GM19397 (cell line): ENCODE measurements at regions not wholly inside any gene's neighbourhood (a gene's known extent, or its start where the extent isn't known, plus 50 kb on each side); places are given as distances from the start of the nearest gene placed in this dataset.

Source experiments
- ATAC-seq: cut with Tn5 transposase; IDR thresholded peaks from one replicate; pipeline ENCODE4 v1.9.1; 2021; ENCODE audit warnings: mild to moderate bottlenecking, moderate library complexity; ENCODE audit not compliant: unreplicated experiment

DNA sequence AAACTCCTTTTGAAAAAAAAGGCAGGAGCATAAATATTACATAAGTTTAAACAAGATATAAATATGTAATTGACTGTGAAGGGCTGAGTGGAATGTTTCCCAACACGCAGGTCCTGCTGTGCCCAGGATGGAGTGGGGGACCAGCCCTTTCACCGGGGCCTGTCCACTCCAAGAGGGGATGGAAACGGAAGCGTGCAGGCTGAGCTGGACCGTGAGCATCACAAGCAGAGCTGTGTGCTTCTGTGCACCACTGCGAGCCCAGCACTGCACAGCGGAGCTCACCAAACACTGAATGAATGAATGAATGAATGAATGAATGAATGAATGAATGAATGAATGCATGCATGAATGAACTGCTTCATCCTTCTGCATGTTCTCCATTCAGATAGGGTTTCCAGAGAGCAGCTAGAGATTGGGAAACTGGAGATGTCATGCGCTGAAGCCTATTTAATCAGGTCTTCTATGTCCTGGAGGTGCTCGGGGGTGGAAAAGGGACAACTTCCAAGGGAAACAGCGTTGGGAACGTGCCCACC is 157.7 kb downstream of the ANKRD60 start:
- ATAC-seq = no peak

GRCh38 chr20:58069796-58070663 is 158.4 kb downstream of the ANKRD60 start:
- ATAC-seq = no peak

DNA sequence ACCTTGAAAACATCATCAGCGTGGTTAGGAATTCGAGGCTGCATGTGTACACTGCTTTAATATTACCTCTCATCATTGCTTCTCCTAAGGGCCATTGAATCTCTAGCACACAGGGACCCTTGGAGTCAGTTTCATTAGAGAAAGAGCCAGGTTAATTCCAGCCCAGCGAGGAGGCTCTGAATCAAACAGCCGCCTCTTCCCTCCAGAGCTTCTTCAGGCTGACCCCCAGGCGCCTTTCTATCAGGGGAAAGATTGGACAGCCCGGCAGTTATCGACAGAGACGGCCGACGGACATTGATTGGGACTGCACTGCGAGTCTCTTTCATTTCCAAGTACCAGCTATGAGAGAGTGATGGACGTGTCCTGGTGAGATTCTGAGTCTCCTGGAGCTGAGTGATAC is 159.2 kb downstream of the ANKRD60 start:
- no peak for ATAC-seq

- ATAC-seq = no peak
Measured at GRCh38 chr20:58065508-58066361, 162.7 kb downstream of the ANKRD60 start.

DNA sequence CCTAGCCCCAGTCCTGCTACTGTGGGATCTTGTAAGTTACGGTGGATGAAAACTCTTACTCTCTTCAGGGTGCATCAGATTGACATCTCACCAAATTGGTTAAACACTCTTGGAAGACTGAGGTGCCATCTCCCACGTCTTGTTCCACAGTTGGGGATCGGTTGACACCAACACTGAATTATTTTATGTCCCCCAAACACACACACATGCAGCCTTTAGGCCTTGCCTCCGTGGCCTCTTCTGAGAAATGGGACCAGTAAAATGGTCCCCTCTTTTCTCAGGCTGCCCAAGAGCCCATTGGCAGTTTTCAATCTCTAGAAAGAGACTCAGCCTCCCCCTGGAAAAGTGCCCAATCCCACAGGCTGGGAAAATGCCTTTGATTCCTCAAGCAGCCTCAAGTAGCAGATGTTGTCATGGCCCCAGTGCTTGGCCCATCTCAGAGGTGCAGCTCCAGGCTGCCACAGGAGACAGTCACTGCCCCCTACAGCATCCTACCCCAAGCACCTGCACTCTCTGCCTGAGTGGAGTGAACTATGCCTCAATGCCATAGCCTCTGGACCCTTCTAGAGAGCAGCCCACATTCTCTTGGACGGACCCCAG is 163.9 kb downstream of the ANKRD60 start:
- ATAC-seq = no peak

- ATAC-seq = no peak
Measured at GRCh38 chr20:58059260-58059544, 169.3 kb downstream of the ANKRD60 start.

DNA sequence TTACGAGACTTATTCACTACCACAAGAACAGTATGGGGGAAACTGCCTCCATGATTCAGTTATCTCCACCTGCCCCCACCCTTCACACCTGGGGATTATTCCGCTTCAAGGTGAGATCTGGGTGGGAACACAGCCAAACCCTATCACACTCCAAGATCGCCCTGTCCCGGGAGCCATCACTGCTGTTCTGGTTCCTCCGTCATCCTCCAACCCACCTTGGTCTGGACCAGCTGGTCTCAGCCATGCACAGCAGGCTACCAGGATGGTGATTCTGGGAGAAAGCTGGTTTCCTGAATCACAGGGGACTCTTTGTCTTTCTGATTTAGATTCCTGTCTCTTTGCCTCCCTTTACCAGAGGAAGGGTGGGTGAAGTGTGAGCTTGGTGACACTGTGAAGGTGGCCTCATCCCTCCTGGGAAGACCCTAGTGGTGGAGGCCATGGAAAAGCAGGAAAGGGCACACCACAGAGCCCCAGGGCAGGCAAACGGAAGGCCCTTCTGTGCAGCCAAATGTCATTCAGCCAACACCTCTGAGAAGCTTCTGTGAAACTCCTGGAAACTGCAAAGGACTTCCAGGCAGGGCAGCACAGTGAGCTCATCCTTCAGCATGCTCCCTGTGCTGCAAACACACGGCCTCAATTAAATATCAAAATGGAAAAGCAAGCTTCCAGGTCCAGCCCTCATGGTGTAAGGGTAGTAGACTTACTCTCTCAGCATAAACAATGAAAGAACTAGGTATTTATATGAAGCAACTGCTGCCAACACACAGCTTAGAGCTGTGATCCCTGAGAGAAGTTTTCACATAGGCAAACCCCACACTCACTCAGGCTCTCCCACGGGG is 169.8 kb downstream of the ANKRD60 start:
- no peak for ATAC-seq

DNA sequence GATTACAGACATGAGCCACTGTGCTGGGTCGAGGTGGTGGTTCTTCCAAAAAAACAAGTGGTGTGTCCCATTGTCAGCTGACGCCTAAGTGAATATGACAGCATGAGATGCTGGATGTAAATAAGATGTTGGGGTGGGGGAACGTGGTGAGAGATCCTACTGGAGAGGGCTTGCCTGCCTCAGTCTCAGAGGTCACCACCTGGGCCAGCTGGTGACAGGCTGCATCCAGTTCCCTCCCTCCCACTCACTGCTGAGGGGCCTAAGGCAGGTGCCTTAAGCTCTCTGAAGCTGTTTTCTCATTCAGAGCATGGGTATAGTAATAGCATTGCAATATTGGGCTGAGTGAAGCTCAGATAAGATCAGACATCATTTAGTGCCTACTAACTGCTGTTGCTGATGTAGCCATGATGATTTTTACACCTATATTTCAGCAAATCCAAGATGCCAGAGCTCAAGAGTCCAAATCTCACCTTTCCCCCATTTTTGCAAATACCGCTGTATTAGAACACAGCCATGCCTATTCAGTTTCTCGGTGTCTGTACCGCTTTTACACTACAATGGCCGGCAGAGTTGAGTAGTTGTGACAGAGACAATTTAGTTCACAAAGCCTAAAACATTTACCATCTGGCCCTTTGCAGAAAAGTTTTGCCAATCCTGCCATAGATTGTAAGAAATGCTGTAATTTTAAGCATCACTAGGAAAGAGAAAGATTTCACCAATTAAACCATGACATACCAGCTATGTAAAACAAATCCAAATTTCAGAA is 171.3 kb downstream of the ANKRD60 start:
- no peak for ATAC-seq

GRCh38 chr20:58056021-58056591 is 172.3 kb downstream of the ANKRD60 start:
- no peak for ATAC-seq

GRCh38 chr20:58054780-58055373 is 173.6 kb downstream of the ANKRD60 start:
- ATAC-seq = no peak

GRCh38 chr20:58054082-58054779 is 174.2 kb downstream of the ANKRD60 start:
- no peak for ATAC-seq

GRCh38 chr20:58053391-58054055 is 174.9 kb downstream of the ANKRD60 start:
- no peak for ATAC-seq

- no peak for ATAC-seq
Measured at GRCh38 chr20:58051367-58051766, 177.1 kb downstream of the ANKRD60 start.

- no peak for ATAC-seq
Measured at GRCh38 chr20:58048096-58048702, 180.3 kb downstream of the ANKRD60 start.

GRCh38 chr20:58046311-58046710 is 182.1 kb downstream of the ANKRD60 start:
- no peak for ATAC-seq

- no peak for ATAC-seq
Measured at GRCh38 chr20:58045579-58045978, 182.9 kb downstream of the ANKRD60 start.

GRCh38 chr20:58044931-58045555 is 183.4 kb downstream of the ANKRD60 start:
- no peak for ATAC-seq
